Spleen (tissue), 11 donors: ENCODE measurements at regions not wholly inside any gene's neighbourhood (a gene's known extent, or its start where the extent isn't known, plus 50 kb on each side); places are given as distances from the start of the nearest gene placed in this dataset.

ENCODE experiments used
- DNase-seq: peaks from one replicate; pipeline ENCODE4 v3.0.0-alpha.2; 2020
- H3K27ac ChIP-seq, 8 donors: fragments of 200-600 bp; sonication (generic) in 7 of 8; 1 replicate in 4 of 8; 2 replicates in 4 of 8; pipeline versions ENCODE4 v1.5.0 to v1.8.0; 2016 to 2021; ENCODE audit warnings: inconsistent platforms in 4 of 8, mild to moderate bottlenecking in 4 of 8, moderate library complexity in 1 of 8
- H3K27me3 ChIP-seq, 7 donors: fragments of 200-600 bp; sonication (generic) in 6 of 7; replicated peaks in 1 of 7; 1 replicate in 4 of 7; 2 replicates in 3 of 7; pipeline versions ENCODE4 v1.5.0 to v1.8.0; 2016 to 2021; ENCODE audit warnings: inconsistent platforms in 3 of 7, mild to moderate bottlenecking in 1 of 7
- H3K36me3 ChIP-seq, 6 donors: fragments of 200-600 bp; sonication (generic) in 5 of 6; 1 replicate in 4 of 6; 2 replicates in 2 of 6; pipeline versions ENCODE4 v1.5.0 to v1.8.0; 2016 to 2021; ENCODE audit warnings: inconsistent platforms in 2 of 6
- H3K4me1 ChIP-seq, 6 donors: fragments of 200-600 bp; sonication (generic) in 5 of 6; 1 replicate in 3 of 6; 2 replicates in 3 of 6; pipeline versions ENCODE4 v1.5.0 to v1.8.0; 2016 to 2021; ENCODE audit warnings: inconsistent platforms in 3 of 6
- H3K4me3 ChIP-seq, 8 donors: fragments of 200-600 bp; sonication (generic) in 7 of 8; 1 replicate in 4 of 8; 2 replicates in 4 of 8; pipeline versions ENCODE4 v1.5.0 to v1.8.0; 2016 to 2021; ENCODE audit warnings: inconsistent platforms in 4 of 8, mild to moderate bottlenecking in 4 of 8, moderate library complexity in 2 of 8
- H3K9me3 ChIP-seq, 8 donors: fragments of 200-600 bp; sonication (generic) in 7 of 8; 1 replicate in 4 of 8; 2 replicates in 4 of 8; pipeline versions ENCODE4 v1.5.0 to v1.8.0; 2016 to 2021; ENCODE audit warnings: inconsistent platforms in 4 of 8
- POLR2A ChIP-seq, 3 donors: fragments of 450-650 bp; IDR thresholded peaks; one replicate each; pipeline ENCODE4 v1.5.1; 2017; ENCODE audit warnings: antibody characterized with exemption in 3 of 3, mild to moderate bottlenecking in 1 of 3
- POLR2AphosphoS5 ChIP-seq, 3 donors: sonication (generic); formaldehyde crosslinking; IDR thresholded peaks; one replicate each; pipeline ENCODE4 v1.5.1; 2017; ENCODE audit warnings: antibody characterized with exemption in 3 of 3
- WGBS, 5 donors: extraction: QIAGEN DNeasy Blood & Tissue Kit in 3 of 5; methylation state at CpG; one replicate each; pipeline versions ENCODE4 v1.1.5 to v1.1.7; 2013 to 2018; 5-methylcytosine and 5-hydroxymethylcytosine counted together
- intact Hi-C: fragments of 100-400 bp; cut with DNase I; formaldehyde crosslinking; loops from one replicate; pipeline ENCODE4 v1.15.0; 2023; ENCODE audit warnings: low total_unique reads
- TF ChIP-seq, protein P1 (sequence below), 11 experiments: fragments of 200-600 bp in 7 of 11; fragments of 450-650 bp in 4 of 11; sonication (generic) in 4 of 11; IDR thresholded peaks in 8 of 11; conservative IDR thresholded peaks in 3 of 11; 1 replicate in 7 of 11; 2 replicates in 4 of 11; pipeline versions ENCODE4 v1.4.0 to v1.8.0; 2016 to 2021; ENCODE audit warnings: antibody characterized with exemption in 11 of 11, inconsistent platforms in 4 of 11, mild to moderate bottlenecking in 1 of 11
- donor health status: healthy with polysubstance abuse.
- donor health status: DM: no; HTN: no; CAD: no; lungs with moderate emphysema.
- donor health status: DM: no; HTN: no; CAD: no.
- donor health status: Bipolar disorder and iron deficiency.
- donor health status: healthy.
- donor health status: DM: no; HTN: no; CAD: no.
- donor health status: DM: yes; HTN: yes; CAD: no.

GRCh38 chr13:76351541-76352229 is 534.5 kb downstream of the KCTD12 start:
- intact Hi-C loops = no loop called here
- WGBS, 5 donors = 70 to 86% (median 80%) methylated on average over 5 of the region's 5 CpGs
- Histone ChIP-seq H3K9me3 (no peaks in the 10 kb centered on the region), H3K36me3 (no peaks in the 10 kb centered on the region), H3K27ac (no peak overlapping the region), H3K4me1 (no peaks in the 10 kb centered on the region), H3K4me3 (no peak overlapping the region), H3K27me3 (no peaks in the 10 kb centered on the region)
- no peak for DNase-seq
- no peak for TF ChIP-seq POLR2AphosphoS5 (IDR thresholded peaks at IDR 0.05)
- TF ChIP-seq, protein P1, sequence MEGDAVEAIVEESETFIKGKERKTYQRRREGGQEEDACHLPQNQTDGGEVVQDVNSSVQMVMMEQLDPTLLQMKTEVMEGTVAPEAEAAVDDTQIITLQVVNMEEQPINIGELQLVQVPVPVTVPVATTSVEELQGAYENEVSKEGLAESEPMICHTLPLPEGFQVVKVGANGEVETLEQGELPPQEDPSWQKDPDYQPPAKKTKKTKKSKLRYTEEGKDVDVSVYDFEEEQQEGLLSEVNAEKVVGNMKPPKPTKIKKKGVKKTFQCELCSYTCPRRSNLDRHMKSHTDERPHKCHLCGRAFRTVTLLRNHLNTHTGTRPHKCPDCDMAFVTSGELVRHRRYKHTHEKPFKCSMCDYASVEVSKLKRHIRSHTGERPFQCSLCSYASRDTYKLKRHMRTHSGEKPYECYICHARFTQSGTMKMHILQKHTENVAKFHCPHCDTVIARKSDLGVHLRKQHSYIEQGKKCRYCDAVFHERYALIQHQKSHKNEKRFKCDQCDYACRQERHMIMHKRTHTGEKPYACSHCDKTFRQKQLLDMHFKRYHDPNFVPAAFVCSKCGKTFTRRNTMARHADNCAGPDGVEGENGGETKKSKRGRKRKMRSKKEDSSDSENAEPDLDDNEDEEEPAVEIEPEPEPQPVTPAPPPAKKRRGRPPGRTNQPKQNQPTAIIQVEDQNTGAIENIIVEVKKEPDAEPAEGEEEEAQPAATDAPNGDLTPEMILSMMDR (IDR thresholded peaks at IDR 0.05 in 8 of 11, conservative IDR thresholded peaks at IDR 0.05 in 3 of 11) = no peak
- TF ChIP-seq POLR2A (IDR thresholded peaks at IDR 0.05) = no peak

DNA sequence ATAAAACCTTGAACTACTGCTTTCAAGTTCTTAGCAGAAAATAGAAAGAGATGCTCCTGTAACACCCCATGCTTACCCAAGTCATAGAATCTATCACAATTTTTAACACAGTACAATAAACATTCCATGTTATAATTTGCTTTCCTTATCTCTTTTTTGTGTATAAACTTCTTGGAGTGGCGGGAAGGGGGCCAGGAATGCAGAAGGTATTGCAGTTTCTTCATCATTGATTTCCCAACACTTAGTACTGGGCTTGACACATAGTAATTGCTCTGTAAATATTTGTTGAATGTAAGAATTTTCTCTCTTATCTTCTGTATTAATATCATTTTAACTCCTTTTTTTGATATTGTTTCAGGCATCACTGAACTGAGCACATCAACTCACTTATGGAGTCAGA is 535.8 kb downstream of the KCTD12 start:
- WGBS, 5 donors = 78 to 85% (median 80%) methylated on average over 1 of the region's 1 CpG
- Histone ChIP-seq H3K27ac (no peak overlapping the region), H3K27me3 (no peaks in the 10 kb centered on the region), H3K4me1 (no peaks in the 10 kb centered on the region), H3K9me3 (no peaks in the 10 kb centered on the region), H3K4me3 (no peak overlapping the region), H3K36me3 (no peaks in the 10 kb centered on the region)
- no peak for DNase-seq
- TF ChIP-seq POLR2AphosphoS5 (IDR thresholded peaks at IDR 0.05) = no peak
- no peak for TF ChIP-seq POLR2A (IDR thresholded peaks at IDR 0.05)
- TF ChIP-seq, protein P1 (IDR thresholded peaks at IDR 0.05 in 8 of 11, conservative IDR thresholded peaks at IDR 0.05 in 3 of 11) = no peak
- intact Hi-C loops = no loop called here

GRCh38 chr13:76349700-76350099 is 536.5 kb downstream of the KCTD12 start:
- intact Hi-C loops = no loop called here
- Histone ChIP-seq H3K9me3 (no peaks in the 10 kb centered on the region), H3K27me3 (no peaks in the 10 kb centered on the region), H3K4me1 (no peaks in the 10 kb centered on the region), H3K27ac (no peak overlapping the region), H3K36me3 (no peaks in the 10 kb centered on the region), H3K4me3 (no peak overlapping the region)
- no peak for DNase-seq
- 68 to 77% (median 76%) methylated on average over 2 of the region's 2 CpGs for WGBS, 5 donors
- TF ChIP-seq POLR2AphosphoS5 (IDR thresholded peaks at IDR 0.05) = no peak
- no peak for TF ChIP-seq POLR2A (IDR thresholded peaks at IDR 0.05)
- TF ChIP-seq, protein P1 (IDR thresholded peaks at IDR 0.05 in 8 of 11, conservative IDR thresholded peaks at IDR 0.05 in 3 of 11) = no peak

GRCh38 chr13:76339649-76340048 is 546.6 kb downstream of the KCTD12 start:
- 59 to 78% (median 69%) methylated on average over 2 of the region's 2 CpGs for WGBS, 5 donors
- intact Hi-C loops = no loop called here

More at GRCh38 chr13:76339649-76340048, 546.6 kb downstream of the KCTD12 start:
- TF ChIP-seq POLR2AphosphoS5 (IDR thresholded peaks at IDR 0.05) = no peak
- TF ChIP-seq, protein P1 (IDR thresholded peaks at IDR 0.05 in 8 of 11, conservative IDR thresholded peaks at IDR 0.05 in 3 of 11) = no peak
- TF ChIP-seq POLR2A (IDR thresholded peaks at IDR 0.05) = no peak
- no peak overlapping the region for H3K4me3 ChIP-seq
- no peak overlapping the region for H3K27ac ChIP-seq
- H3K36me3 ChIP-seq = no peaks in the 10 kb centered on the region
- no peak for DNase-seq
- H3K27me3 ChIP-seq = no peaks in the 10 kb centered on the region
- no peaks in the 10 kb centered on the region for H3K4me1 ChIP-seq
- H3K9me3 ChIP-seq = peaks cover 0 to 7% (median 0%) of the 10 kb centered on the region in 8 donors
